PC-3 (cell line): ENCODE measurements at regions not wholly inside any gene's neighbourhood (a gene's known extent, or its start where the extent isn't known, plus 50 kb on each side); places are given as distances from the start of the nearest gene placed in this dataset.

Source experiments
- CTCF ChIP-seq: fragments of 300-600 bp; sonication (generic); conservative IDR thresholded peaks from 2 replicates; pipeline ENCODE4 v1.5.1; 2017; ENCODE audit warnings: antibody characterized with exemption, low read depth, mild to moderate bottlenecking, low read length
- EZH2 ChIP-seq: fragments of 300-600 bp; sonication (generic); IDR thresholded peaks from one replicate; pipeline ENCODE4 v1.6.1; 2017; ENCODE audit warnings: antibody characterized with exemption, mild to moderate bottlenecking, low read length; ENCODE audit not compliant: unreplicated experiment

GRCh38 chr14:89473569-89473968 is 56.5 kb upstream of the FOXN3 start:
- no peak for TF ChIP-seq CTCF
- TF ChIP-seq EZH2: no peak
